BE2C (cell line): ENCODE measurements at regions not wholly inside any gene's neighbourhood (a gene's known extent, or its start where the extent isn't known, plus 50 kb on each side); places are given as distances from the start of the nearest gene placed in this dataset.

Source experiments
- DNase-seq: peaks from one replicate; pipeline ENCODE4 v3.0.0-alpha.2; 2020
- H3K27me3 ChIP-seq: fragments of 250-450 bp; sonication (Bioruptor Pico); 2 replicates; pipeline ENCODE4 v1.5.1; 2020; ENCODE audit warnings: mild to moderate bottlenecking
- H3K36me3 ChIP-seq: fragments of 250-450 bp; sonication (Bioruptor Pico); 2 replicates; pipeline ENCODE4 v1.5.1; 2020; ENCODE audit warnings: mild to moderate bottlenecking
- H3K4me1 ChIP-seq: fragments of 250-450 bp; sonication (Bioruptor Pico); 2 replicates; pipeline ENCODE4 v1.5.1; 2020
- H3K4me3 ChIP-seq: 2 replicates; pipeline ENCODE4 v1.5.1; 2011; ENCODE audit warnings: low read depth, low read length
- H3K9me3 ChIP-seq: fragments of 250-450 bp; sonication (Bioruptor Pico); 2 replicates; pipeline ENCODE4 v1.5.1; 2020
- TF ChIP-seq, protein P1 (sequence below): IDR thresholded peaks from 2 replicates; pipeline ENCODE4 v1.5.1; 2012; ENCODE audit warnings: mild to moderate bottlenecking, low read depth, low read length

DNA sequence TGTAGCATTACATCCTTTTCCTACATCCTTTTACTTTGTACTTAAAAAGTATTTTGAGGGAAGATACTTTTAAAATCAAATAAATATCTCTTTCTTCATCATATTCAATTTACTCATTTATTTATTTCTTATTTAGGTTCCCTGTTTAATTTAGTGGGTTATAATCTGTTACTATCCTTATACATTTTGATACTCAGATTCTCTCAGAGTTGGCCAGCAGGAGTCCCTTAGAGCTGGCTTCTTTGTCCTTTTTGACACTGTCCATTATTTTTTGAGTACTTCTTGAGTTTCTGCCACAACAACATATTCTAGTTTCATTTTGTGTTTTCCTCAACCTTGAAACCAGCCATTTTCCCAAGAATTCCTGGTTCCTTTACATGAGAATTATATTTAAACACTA is 111.6 kb upstream of the DCBLD2 start:
- H3K9me3 ChIP-seq, result no peaks in the 10 kb centered on the region
- TF ChIP-seq, protein P1, sequence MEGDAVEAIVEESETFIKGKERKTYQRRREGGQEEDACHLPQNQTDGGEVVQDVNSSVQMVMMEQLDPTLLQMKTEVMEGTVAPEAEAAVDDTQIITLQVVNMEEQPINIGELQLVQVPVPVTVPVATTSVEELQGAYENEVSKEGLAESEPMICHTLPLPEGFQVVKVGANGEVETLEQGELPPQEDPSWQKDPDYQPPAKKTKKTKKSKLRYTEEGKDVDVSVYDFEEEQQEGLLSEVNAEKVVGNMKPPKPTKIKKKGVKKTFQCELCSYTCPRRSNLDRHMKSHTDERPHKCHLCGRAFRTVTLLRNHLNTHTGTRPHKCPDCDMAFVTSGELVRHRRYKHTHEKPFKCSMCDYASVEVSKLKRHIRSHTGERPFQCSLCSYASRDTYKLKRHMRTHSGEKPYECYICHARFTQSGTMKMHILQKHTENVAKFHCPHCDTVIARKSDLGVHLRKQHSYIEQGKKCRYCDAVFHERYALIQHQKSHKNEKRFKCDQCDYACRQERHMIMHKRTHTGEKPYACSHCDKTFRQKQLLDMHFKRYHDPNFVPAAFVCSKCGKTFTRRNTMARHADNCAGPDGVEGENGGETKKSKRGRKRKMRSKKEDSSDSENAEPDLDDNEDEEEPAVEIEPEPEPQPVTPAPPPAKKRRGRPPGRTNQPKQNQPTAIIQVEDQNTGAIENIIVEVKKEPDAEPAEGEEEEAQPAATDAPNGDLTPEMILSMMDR, result peak; percentile 32
- H3K27me3 ChIP-seq, result no peaks in the 10 kb centered on the region
- DNase-seq, result no peak
- no peak overlapping the region for H3K4me3 ChIP-seq
- peaks cover 15% of the 10 kb centered on the region for H3K4me1 ChIP-seq
- no peaks in the 10 kb centered on the region for H3K36me3 ChIP-seq

GRCh38 chr3:99012051-99012450 is 110.6 kb upstream of the DCBLD2 start:
- Histone ChIP-seq H3K4me1 (peaks cover 15% of the 10 kb centered on the region), H3K4me3 (no peak overlapping the region), H3K27me3 (no peaks in the 10 kb centered on the region), H3K9me3 (no peaks in the 10 kb centered on the region), H3K36me3 (no peaks in the 10 kb centered on the region)
- DNase-seq, result peak; percentile 9
- TF ChIP-seq, protein P1, result no peak

GRCh38 chr3:99009851-99010250 is 108.4 kb upstream of the DCBLD2 start:
- no peak for DNase-seq
- Histone ChIP-seq H3K4me3 (no peak overlapping the region), H3K27me3 (no peaks in the 10 kb centered on the region)

DNA sequence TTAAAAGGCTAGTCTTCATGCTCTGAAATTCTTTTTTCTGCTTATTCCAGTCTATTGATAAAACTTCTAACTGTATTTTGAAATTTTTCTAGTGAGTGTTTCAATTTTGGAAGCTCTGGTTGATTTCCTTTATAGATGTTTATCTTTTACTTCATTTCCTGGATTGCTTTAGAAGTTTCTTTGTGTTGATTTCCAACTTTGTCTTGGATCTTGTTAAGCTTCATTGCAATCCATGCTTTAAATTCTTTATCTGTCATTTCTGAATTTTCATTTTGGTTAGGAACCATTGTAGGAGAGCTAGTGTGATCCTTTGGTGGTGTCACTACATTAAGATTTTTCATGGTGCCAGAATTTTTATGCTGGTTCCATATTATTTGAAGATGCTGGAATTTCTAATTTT is 105.2 kb upstream of the DCBLD2 start:
- DNase-seq, result no peak
- TF ChIP-seq, protein P1, result no peak
- no peaks in the 10 kb centered on the region for H3K27me3 ChIP-seq
- H3K36me3 ChIP-seq, result no peaks in the 10 kb centered on the region
- no peak overlapping the region for H3K4me3 ChIP-seq
- H3K4me1 ChIP-seq, result no peaks in the 10 kb centered on the region
- no peaks in the 10 kb centered on the region for H3K9me3 ChIP-seq

More at GRCh38 chr3:99009851-99010250, 108.4 kb upstream of the DCBLD2 start:
- Histone ChIP-seq H3K9me3 (no peaks in the 10 kb centered on the region), H3K4me1 (peaks cover 15% of the 10 kb centered on the region), H3K36me3 (no peaks in the 10 kb centered on the region)
- TF ChIP-seq, protein P1, result no peak

- Histone ChIP-seq H3K36me3 (no peaks in the 10 kb centered on the region), H3K27me3 (no peaks in the 10 kb centered on the region), H3K4me3 (no peak overlapping the region), H3K4me1 (peaks cover 4% of the 10 kb centered on the region), H3K9me3 (no peaks in the 10 kb centered on the region)
- TF ChIP-seq, protein P1, result no peak
- DNase-seq, result no peak
Measured at GRCh38 chr3:98999675-99000074, 98.2 kb upstream of the DCBLD2 start.

DNA sequence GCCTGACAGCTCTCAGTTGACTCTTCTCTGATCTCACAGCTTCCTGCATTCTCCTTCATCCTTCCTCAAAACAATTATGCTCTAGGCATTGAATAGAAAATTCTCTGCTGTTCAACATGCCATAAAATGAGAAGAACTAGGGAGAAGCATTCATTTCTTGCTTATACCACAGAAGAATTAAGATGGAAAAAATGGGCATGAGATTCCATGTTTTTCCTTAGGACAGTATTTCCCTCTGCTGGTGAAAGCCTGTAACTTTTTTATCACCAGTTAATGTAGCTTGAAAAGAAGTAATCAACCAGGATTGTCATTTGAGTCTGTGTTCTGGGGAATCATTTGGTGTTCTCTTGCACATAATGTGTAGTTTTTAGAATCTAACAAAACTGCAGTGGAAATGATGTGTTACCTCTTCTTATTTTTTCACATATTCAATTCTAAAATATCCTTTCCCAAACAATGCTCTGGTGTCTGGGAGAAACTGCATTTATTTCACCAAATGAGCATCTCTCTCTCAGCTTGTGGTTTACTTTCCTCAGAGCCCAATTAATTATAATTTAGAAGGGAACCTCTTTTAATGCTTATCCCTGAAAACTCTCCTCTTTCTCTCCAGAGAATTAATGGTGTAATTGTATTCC is 92.8 kb upstream of the DCBLD2 start:
- TF ChIP-seq, protein P1, result peak; percentile 76
- no peaks in the 10 kb centered on the region for H3K9me3 ChIP-seq
- DNase-seq, result no peak
- peaks cover 4% of the 10 kb centered on the region for H3K4me1 ChIP-seq
- H3K4me3 ChIP-seq, result no peak overlapping the region
- H3K36me3 ChIP-seq, result no peaks in the 10 kb centered on the region
- H3K27me3 ChIP-seq, result no peaks in the 10 kb centered on the region
